CD1c-positive myeloid dendritic cell (primary cell): ENCODE measurements at regions not wholly inside any gene's neighbourhood (a gene's known extent, or its start where the extent isn't known, plus 50 kb on each side); places are given as distances from the start of the nearest gene placed in this dataset.

Experiments
- DNase-seq: peaks from one replicate; pipeline ENCODE4 v3.0.0-alpha.2; 2016; ENCODE audit errors: extremely low spot score

- DNase-seq: no peak
Observed at GRCh38 chr19:32240316-32240715, 105.1 kb upstream of the ZNF507 start.

GRCh38 chr19:32241306-32241705, 104.1 kb upstream of the ZNF507 start:
- no peak for DNase-seq

- no peak for DNase-seq
Observed at GRCh38 chr19:32241932-32242710, 103.3 kb upstream of the ZNF507 start.

DNA sequence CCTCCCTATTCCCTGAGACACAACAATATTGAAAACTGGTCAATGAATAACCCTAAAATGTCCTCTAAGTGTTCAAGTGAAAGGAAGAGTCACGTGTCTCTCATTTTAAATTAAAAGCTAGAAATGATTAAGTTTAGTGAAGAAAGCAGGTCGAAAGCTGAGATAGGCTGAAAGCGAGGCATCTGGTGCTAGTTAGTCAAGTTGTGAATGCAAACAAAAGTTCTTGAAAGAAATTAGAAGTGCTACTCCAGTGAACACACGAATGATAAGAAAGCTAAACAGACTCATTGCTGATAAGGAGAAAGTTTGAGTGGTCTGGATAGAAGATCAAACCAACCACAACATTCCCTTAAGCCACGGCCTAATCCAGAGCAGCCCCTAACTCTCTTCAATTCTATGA, 99.4 kb upstream of the ZNF507 start:
- DNase-seq: no peak

DNA sequence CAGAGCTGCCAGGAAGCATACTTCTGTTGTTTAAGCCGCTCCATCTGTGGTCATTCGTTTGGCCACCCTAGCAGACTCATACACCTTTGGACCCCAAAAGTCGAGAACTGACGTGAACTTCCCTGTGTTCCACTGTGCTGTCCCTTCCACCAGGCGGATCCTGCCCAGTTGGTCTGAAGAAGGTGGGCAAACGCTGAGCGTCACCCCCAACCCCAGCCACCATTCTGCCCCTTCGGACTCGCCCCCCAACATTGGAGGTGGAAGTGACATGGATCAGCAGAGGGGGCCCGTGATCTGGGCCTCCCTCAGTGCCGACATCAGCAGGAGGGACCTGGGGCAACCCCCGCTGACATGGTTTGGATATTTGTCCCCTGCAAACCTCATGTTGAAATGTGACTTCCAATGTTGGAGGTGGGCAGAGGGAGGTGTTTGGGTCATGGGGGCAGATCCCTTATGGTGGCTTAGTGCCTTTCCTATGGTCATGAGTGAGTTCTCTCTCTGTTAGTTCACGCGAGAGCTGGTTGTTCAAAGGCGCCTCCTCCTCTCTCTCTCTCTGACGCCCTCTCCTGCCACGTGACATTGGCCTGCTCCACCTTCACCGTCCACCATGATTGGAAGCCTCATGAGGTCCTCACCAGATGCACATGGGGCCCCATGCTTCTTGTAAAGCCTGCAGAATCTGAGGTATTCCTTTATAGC, 93.6 kb upstream of the ZNF507 start:
- DNase-seq: no peak

GRCh38 chr19:32252333-32252669, 93.1 kb upstream of the ZNF507 start:
- DNase-seq: no peak

DNA sequence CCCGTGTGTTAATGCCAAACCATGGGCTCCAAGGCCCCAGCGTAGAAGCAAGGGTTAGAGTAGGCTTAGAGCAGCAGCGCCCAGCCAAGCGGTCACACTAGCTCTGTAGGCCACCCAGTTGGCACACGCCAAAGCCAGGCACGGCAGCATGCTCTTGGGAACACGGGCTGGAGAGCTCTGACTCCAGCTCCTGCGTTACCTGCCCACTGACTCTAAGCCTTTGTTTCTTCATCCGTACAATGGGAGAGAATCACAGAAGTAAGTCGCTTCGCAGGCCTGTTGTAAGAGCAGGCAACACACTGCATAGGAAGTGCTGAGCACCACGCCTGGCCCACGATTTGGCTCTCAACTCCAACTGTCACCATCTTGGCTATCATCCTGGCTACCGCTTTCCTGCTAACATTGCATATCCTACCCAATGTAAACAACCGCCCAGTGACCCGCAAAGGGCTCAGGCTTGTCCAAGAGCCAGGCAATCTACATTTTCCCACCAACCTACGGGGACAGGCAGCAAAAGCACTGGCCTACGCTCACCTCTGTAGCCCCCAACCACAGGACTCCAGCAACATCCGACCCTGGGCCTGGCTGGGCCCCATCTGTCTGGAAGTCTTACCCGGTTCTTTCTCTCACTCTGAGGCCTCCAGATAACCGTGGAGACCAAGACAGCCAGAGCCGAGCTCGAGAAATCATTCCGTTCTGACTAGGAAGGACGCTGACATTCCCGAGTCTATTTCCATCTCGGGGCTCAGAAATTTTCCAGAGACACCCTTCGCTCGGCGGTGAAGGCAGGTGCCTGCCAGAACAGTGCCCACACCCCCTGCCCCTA, 91.5 kb upstream of the ZNF507 start:
- DNase-seq: no peak

- no peak for DNase-seq
Observed at GRCh38 chr19:32254509-32254890, 90.9 kb upstream of the ZNF507 start.

DNA sequence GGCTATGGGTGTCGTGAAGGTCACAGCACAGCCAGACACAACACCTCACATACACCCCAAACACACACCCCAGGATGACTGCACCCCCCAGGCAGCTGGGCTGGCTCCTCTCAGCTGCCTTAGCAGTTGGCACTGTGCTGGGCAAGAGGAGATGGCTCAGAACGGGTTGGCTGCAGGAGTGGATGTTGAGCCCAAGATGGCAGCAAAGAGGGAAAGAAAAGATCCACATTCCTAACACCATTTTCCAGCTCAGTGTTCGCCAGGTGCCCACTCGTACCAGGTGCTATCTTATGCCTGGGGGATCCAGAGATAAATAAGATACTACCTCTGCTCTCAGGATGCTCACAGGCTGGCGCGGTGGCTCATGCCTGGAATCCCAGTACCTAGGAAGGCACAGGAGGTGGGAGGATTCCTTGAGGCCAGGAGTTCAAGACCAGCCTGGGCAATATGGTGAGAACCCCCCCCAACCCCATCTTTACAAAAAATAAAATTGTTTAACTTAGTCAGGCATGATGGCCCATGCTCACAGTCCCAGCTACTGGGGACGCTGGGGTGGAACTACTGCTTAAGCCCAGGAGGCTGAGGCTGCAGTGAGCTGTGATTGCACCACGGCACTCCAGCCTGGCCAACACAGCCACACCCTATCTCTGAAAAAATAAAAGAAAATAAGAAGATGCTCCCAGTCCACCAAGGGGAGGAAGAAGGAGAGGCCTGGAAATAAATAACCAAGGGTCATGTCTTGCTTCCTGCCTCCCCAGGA, 89.7 kb upstream of the ZNF507 start:
- no peak for DNase-seq

DNA sequence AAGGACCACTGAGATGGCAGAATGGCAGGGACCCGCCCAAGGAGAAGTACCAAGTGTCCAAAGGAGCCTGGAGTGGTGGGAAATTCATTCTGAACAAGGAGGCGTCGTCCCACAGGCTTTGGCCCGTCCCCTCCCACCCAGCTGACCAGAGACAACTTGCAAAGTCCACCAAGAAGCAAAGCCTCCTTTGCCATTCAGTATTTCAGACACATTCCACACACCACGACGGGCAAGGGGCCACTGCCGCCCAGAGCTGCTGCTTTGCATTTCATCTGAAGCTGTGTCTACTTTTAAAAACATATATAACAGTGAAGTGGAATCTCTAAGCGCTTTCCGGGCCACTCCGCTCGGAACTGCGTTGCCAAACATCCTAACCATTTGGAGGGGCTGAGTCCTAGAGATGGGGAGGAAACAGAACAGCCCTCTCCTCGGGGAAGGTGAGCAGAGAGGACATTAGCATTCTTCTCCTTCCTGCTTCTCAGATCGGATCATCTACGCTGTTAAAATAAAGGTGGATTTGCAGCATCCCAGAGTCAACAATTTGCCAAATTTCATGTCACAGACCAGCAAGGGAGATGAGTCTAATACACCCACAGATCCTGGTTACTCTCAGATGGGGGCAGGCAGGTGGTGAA, 89.0 kb upstream of the ZNF507 start:
- DNase-seq: no peak

GRCh38 chr19:32257326-32258073, 87.9 kb upstream of the ZNF507 start:
- DNase-seq: no peak

DNA sequence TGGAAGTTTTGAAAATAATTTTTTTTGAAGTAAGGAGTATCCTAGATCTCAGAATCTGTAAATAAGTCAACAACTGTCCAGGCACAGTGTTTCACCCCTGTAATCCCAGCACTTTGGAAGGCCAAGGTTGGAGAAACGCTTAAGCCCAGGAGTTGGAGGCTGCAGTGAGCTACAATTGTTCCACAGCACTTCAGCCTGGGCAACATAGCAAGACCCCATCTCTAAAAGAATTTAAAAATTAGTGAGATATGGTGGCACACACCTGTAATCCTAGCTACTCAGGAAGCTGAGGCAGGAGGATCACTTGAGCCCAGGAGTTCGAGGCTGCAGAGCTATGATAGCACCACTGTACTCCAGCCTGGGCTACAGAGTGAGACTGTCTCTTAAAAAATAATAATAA, 87.2 kb upstream of the ZNF507 start:
- DNase-seq: no peak

- no peak for DNase-seq
Observed at GRCh38 chr19:32264568-32264967, 80.8 kb upstream of the ZNF507 start.

GRCh38 chr19:32265995-32266394, 79.4 kb upstream of the ZNF507 start:
- no peak for DNase-seq

GRCh38 chr19:32266460-32266859, 79.0 kb upstream of the ZNF507 start:
- no peak for DNase-seq

- no peak for DNase-seq
Observed at GRCh38 chr19:32268381-32268780, 77.0 kb upstream of the ZNF507 start.

- DNase-seq: peak; percentile 45
Observed at GRCh38 chr19:32269831-32270230, 75.6 kb upstream of the ZNF507 start.

- no peak for DNase-seq
Observed at GRCh38 chr19:32273483-32273882, 71.9 kb upstream of the ZNF507 start.

DNA sequence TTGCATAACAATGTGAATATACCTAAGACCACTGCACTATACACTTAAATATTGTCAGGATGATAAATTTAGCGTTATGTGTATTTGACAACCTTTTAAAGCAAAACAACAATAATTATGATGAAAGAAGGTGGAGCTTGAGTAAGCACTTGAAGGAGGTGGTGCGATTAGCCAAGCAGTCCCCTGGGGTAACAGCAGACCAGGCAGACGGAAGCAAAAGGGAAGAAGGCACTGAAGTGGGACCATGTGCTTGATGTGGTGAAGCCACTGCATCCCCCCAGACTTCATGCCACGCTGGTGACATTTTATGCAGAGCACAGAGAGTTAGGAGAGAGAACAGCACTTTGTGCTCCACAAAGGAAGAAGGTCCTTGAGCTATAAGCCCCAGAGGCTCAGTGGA, 58.3 kb upstream of the ZNF507 start:
- DNase-seq: no peak

- peak; percentile 16 for DNase-seq
Observed at GRCh38 chr19:32287811-32288227, 57.6 kb upstream of the ZNF507 start.
